Stromal cell of bone marrow (primary cell): ENCODE measurements at regions not wholly inside any gene's neighbourhood (a gene's known extent, or its start where the extent isn't known, plus 50 kb on each side); places are given as distances from the start of the nearest gene placed in this dataset.
"Not testable (repeated sequence)": the region's sequence is repeated elsewhere in the genome, so short reads cannot be mapped to it uniquely, and the experiment has no call there.

Experiments
- DNase-seq: peaks from one replicate; pipeline ENCODE4 v3.0.0-alpha.2; 2012; ENCODE audit warnings: low read depth

DNA sequence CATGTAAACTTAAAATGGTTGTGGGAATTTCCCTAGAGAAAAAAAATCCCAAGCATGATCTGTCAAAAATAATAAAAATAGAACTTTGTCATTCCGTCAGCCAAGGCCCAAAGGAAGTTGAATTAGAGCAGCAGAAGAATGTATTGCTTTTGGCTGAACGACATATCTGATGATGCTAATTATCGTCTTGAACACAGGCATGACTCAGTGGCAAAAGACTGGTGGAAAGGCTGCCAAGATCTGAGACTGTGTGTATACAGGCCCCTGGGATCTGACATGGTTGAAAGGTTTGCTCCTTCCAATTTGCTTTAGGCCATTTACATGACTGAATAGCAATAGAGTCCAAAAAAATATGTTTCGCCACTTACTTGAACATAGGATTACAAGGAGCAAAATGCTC lies 1057.1 kb upstream of the CRIM1 start:
- peak; percentile 92 for DNase-seq

DNA sequence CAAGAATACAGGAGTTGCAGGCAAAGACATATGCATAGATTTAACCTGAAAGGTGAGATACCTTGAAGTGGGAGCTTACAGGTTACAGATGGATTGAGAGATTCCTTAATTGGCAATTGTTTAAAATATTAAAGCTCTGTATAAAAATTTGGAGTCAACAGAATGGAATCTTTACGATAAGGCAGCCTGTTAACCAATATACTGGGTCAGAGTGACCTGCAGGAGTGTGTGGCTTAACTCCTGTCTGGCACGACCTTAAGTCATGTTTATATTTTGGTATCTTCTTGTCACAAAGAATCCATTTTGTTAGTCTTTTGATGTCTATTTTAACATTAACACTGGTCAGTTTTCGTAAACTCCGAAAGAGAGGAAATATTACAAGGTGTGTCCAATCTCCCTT lies 1058.2 kb upstream of the CRIM1 start:
- no peak for DNase-seq

DNA sequence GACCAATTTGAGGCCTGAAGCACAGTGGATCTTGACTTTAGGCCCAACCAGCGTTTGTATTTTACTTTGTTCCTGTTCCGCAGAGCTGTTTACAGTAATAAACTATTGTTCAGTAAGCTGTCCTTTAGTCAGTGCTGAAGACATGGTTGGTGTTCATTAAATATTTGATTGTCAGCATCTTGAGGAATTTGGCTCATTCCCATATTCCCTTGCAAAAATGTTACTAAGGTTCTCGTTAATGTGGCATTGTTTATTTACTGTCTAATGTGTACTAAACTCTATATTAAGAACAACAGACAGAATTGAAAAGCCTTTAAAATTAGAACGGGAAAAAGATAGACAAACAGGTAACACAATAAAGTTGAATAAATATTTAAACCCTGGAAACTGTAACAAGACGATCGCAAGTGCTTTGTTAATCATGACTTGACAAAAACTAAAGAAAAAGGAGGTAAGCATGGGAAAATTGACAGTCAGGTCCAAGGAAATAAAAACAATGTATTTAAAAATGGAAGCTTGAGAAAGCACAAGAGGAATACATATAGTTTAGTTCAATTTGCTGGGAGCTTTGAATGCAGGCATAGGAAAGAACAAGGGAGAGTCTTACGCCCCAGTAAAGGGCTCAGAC lies 1060.8 kb upstream of the CRIM1 start:
- no peak for DNase-seq

DNA sequence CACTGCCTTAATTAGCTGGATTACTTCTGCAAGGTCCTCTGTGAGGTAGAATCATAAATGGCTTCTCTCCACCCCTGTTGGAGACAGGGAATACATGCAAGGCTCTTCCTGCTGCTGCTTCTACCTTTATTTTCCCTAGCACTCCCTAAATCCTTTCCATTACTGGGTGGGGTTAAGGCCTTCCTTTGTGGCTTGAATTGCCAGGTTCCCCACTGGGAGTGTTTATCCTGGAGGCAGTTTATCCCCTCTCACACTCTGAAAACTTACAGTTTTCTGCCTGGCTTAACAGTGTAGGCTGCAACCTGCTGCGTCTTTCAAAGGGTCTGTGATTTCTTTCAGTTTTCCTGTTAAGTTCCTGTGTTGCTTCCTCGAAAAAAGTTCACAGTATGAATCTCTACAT lies 1062.3 kb upstream of the CRIM1 start:
- DNase-seq = no peak

DNA sequence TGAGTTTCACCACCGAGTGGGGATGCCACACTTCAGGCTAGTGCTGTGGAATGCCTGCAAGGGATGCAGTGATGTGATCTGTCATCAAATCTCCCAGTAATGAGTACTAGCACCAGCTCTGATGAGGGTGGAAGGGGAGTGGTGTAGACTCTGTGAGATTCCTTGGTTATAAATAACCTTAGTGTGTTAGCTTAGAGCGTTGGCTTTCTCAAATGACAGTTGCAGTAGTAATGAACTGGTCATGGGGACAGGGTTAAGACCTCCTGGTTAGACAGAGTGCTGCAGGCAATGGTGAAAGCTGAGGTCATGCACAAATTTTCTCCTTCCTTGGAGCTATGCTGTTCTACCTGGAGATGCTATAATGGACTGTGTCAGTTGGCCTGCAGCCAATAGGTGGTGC lies 1063.4 kb upstream of the CRIM1 start:
- no peak for DNase-seq

DNA sequence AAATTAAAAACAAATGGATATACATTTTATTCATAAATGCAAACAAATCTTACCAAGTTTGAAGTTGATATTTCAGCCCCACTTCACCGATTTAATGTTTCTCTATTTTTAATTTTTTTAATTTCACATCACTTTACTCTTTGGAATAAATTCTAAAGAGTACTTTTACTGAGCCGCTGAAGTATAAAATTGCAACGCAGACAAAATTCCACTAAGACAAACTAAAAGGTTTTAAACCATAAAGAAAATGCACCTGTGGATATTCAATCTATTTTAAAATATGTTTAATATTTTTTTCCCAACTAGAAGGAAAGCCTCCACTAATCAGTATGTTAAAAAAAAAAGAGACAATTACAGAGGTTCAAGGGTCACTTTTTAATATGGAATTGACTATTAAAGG lies 1073.9 kb upstream of the CRIM1 start:
- no peak for DNase-seq

DNA sequence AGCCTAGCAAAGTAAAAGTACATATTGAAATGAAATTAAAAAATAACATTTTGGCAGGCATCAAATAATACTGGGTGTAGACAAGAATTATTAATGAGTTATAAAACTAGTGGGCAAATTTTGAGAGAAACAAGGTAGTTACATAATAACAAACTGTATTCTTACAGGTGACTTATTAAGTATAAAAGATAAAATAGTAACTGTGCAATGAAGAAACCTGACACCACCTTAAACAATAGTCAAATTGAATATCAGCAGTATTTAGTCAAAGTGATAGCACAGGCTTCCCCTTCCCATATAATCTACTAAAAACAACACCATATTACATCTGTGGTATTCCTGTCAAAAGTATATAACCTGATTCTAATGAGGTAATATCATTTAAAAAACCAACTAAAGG lies 1099.8 kb upstream of the CRIM1 start:
- DNase-seq = no peak

DNA sequence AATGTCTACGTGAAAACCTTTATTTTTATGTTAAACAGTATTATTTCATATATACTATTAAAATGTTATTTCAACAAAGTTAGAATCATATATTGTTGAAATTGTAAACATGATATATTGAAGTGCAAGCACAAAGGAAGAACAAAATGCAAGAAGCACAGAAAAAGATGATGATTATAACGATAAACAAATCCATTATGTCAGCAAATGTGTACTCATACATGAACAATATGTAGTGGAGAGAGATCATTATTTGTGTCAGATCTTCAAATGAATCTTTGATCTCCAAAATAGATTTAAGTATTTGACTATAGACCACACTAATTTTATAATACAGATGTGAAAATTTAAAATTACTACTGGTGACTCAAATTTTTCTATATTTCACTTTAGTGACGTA lies 1104.4 kb upstream of the CRIM1 start:
- DNase-seq = no peak

DNA sequence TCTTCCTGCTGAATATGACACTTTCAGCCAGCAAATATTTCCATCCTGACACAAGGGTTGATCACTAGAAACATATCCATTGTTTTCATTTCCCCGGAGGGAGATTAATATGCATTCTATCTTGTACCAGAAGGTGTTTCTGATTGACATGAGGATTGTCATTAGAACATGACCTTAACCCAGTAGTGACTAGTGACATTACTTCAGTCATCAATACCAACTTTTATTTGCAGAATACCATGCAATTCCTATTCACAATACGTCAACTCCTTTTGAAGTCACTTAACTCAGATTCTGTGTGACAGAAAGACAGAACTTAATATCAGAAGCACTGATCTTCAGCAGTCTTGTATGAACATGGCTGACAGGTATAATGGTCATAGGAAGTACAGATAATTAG lies 1108.9 kb upstream of the CRIM1 start:
- no peak for DNase-seq

DNA sequence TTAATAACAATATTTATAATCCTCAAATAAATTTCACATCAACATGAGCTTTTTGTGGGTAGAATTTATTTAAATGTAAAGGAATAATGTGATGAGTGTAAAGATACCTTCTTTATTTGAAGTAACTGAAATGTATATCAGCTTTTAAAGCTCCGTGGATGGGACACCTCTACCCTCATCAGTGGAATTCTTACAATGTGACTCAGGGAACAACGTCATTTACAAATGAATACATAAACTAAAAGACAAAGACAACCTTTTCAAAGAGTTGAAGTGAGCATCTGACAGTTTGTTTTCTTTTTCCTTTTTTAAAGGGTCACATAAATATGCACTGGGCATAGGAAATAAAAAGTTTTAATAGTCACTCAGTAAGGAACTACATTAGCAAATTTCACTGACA lies 1127.0 kb upstream of the CRIM1 start:
- no peak for DNase-seq

DNA sequence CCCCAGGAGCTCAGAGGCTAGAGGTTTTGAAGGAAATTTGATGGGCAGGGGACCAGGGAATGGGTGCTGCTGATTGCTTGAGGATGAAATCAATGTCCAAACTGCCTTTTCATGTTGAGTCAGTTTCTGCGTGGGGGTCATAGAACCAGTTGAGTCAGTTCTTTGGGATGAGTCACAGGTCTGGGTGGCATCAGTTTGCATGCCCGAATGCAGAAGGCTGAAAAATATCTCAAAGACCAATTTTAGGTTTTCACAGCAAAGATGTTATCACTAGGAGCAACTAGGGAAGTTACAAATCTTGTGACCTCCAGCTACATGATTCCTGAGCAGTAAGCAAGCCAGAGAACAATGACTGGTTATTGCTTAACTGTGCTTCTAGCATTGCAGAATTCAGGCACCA lies 1135.1 kb upstream of the CRIM1 start:
- no peak for DNase-seq

DNA sequence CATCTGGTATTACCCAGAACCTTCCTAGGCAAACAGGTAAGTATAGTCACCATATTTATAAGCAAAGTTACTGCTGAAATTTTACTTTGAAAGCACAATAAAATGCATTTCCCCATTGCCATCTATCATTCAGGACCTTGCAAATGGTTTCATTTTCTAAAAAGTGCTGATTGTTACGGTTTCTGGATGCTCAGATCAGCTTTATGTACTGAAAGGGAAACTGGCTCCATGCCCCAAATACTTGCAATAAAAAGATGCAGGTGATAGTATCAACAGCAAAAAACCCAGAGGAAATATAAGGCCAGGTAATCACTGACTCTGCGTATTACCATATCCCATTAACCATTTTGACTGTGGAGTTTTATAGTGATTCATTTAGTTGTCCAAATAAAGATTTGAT lies 1150.7 kb upstream of the CRIM1 start:
- DNase-seq = no peak

DNA sequence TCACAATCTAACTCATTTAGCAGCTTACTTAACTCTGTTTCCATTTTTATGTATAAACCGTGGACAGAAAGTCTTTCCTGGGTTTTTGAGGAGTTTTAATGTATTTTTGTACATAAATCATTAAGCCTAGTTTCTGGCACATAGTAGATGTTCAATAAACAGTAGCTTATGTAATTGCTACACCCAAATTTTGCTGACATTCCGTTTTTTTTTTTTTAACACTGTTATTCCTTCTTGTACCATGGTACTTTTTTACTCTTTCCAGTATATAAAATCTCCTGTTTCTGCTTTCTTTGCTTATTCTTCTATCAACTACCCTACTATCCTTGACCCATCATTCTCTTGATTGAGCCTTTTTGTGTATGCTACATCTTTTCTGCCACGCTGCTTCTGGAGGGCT lies 1151.3 kb upstream of the CRIM1 start:
- DNase-seq = no peak

DNA sequence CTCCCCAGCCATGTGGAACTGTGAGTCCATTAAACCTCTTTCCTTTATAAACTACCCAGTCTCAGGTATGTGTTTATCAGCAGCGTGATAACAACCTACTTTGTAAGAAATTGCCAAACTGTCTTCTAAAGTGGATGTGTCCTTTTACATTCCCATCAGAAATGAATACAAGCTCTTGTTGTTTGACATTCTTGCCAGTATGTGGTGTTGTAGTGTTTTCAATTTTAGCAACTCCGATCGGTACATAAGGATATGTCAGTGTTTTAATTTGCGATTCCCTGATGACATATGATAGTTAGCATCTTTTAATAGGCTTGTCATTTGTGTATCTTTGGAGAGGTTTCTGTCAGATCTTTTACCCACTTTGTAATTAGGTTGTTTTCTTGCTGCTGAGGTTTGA lies 1156.3 kb upstream of the CRIM1 start:
- DNase-seq = no peak

DNA sequence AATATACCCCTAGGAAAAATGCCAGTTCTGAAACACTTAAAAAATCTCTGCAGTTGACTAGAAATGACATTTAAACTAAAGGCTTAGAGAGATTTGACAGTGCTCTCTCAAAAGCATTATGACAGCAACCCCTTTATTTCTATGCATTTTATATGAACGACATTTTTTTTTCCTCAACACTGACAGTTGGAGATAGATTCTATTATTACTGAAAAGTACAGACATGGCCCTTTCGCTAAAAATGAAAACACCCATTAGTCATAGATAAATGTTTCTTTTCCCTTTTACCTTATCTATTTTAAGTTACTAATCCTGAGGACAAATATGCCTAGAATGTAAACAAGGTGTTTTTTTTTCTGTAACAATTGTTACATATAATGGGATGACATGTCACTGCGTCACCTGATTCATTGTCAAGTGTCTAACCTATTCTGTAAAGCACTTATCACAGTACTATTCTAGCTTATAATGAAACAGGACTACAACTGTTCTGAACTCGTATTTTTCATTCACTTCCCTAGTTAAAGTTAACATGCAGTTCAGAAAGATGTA lies 1169.6 kb upstream of the CRIM1 start:
- no peak for DNase-seq

DNA sequence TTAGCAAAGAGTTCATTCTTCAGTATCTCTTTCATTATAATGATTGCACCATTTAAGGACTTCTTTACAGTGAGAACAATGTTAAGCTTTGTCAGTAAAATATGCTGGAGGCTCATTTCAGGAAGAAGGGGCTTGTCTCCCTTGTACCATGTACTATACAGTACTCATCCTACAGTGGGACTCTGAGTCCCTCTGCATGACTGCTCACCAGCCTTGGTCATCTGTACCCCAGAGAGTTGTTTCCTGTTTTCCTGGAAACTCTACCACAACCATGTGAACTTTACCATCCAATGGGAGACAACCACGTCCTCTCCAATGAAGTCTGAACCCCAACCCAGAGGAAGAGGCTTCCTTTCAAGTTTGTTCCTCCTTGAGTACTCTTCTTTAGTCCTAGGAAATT lies 1171.1 kb upstream of the CRIM1 start:
- no peak for DNase-seq

DNA sequence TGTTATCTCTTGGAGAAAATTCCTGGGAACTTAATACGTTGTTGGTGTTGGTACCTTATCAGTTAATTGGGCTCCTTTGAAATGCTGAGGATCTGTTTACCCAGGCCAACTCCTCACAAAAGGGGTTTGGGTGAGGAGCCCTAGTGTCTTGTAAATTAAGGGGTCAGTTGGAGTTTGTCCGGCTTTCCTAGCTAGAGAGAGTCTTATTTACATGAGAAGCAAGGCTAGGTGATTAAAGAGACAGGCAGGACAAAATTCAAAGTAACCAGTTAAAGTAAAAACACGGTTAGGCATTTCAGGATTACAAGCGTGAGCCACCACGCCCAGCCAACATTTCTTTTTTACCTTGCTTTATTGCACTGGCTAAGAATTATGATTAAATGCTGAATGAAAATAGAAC lies 1178.9 kb upstream of the CRIM1 start:
- not testable (repeated sequence) for DNase-seq

DNA sequence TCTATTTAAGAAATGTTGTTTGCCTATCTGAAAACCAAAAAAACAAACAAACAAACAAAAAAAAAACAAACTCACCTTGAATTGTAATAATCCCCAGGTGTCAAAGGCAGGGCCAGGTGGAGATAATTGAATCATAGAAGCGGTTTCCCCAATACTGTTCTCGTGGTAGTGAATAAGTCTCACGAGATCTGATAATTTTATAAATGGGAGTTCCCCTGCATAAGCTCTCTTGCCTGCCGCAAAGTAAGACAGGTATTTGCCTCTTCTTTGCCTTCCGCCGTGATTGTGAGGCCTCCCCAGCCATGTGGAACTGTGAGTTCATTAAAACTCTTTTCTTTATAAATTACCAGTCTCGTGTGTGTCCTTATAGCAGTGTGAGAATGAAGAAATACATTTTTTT lies 1180.7 kb upstream of the CRIM1 start:
- DNase-seq = no peak

DNA sequence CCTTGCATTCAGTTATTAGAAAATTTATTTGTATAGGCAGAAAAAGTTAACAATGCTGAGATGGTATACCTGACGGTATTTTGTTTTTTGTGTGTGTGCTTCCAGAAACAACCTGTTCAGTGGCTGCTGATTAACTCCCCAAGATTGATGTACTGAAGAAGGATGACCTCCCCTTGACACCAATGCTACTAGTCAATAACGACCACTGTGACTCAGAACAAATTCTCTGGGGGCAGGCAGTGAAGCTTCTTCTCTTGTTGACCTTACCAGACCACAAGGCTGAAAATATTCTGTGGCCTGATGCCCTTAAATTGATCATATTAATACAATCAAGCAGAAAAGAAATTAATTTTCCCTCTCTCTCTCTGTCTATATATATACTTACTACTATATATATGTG lies 1182.9 kb upstream of the CRIM1 start:
- no peak for DNase-seq

DNA sequence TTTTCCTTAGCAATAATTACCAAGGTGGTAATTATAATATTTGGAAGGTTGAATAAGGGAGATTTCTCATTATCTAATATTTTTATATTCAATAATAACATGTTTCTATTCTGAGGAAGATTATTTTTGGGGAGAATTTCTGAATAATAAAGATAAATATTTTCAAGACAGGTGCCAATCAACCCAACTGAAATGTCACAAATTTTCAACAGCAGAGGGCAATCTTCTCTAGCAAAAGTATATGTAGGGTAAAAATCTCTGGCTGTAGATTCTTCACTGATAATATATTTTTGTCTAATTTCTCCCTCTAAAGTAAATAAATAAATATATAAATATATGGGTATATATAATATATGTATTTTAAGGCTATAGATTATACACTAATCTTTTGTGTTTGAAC lies 1187.2 kb upstream of the CRIM1 start:
- DNase-seq = no peak

DNA sequence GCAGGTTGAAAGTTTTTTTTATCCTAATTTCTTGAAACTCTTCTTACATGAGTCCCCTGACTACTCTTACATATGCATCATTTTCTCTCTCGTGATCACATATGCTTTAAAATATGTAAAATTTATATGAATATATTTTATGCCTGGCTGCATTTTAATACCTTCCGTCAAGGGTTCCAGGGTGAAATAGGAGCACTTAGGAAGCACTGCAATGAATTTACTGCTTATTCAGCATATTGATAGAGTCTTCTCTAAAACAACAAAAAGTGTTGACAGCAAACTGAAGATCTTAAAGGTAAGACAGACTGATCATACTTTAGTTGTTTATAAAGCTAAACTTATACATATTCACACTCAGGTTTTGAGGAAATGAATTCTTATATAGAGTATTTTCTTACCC lies 1191.6 kb upstream of the CRIM1 start:
- no peak for DNase-seq

DNA sequence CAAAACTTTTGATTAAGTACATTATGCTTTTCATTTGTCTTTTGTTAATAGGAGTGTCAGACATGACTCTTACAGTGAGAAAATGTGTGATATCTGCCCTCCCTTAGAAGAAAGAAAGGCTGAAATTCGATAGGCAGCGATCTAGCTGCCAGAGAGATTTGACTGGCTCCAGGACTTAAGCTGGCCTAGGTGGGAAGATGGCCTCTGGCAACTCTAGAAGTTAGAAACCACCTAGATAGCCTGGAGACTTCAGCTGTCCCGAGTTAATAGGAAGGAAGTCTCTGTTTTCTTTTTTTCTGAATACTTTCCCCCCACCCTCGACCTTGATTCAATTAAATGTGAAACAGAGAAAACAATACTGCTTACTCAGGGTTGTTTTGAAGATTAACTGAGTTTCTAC lies 1194.7 kb upstream of the CRIM1 start:
- no peak for DNase-seq

DNA sequence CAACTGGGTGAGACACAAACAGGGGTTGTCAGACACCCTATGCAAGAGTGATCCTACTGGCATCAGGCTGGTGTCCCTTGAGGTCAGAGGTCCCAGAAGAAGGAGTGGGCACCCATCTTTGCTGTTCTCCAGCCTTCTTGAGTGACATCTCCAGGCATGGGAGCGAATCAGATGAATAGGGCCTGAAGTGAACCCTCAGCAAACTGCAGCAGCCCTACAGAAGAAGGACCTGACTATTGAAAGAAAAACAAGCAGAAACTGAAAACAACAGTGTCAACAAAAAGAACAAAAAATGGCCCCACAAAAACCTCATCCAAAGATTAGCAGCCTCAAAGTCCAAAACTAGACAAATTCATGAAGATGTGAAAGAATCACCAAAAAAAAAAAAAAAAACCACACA lies 1229.7 kb upstream of the CRIM1 start:
- no peak for DNase-seq

DNA sequence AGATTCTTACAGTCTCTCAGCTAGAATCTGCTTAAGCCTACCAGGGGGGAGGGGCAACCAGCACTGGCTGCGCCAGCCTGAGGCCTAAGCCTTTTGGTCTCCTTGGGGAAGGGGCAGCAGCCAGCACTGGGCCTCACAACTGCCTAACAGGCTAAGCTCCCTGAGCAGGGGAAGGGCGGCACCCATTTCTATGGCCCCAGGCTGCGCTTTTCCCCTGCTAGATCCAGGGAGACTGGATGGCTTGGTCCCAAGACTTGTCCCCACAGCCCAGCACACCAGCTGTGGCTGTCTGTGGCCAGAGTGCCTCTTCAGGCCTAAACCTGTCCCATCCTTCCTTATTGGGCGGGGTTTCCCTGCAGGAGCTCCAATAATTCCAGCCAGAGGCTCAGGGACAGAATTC lies 1230.3 kb upstream of the CRIM1 start:
- DNase-seq = no peak

DNA sequence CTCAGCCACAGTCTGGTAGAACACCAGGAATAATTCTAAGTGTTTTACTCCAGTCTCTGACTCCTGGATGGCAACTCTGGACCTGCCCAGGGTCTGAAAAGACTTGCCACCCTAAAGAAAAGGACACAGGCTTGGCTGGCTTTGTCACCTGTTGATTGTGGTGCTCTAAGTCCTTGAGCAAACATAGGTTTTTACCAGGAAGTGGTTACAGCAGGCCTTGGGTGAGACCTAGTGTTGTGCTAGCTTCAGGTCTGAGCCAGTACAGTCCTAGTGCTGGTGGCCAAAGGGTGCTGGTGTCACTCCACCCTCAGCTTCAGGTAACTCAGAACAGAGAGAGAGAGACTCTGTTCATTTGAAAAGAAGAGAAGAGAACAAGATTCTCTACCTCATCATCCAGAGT lies 1239.4 kb upstream of the CRIM1 start:
- no peak for DNase-seq
